A549 (cell line): ENCODE measurements at regions not wholly inside any gene's neighbourhood (a gene's known extent, or its start where the extent isn't known, plus 50 kb on each side); places are given as distances from the start of the nearest gene placed in this dataset.

ENCODE experiments used
- CTCF ChIP-seq: fragments of >200 bp; sonication (Bioruptor Twin); formaldehyde crosslinking; IDR thresholded peaks from 3 replicates; pipeline ENCODE4 v1.5.1; 2016
- MYC ChIP-seq: IDR thresholded peaks from 2 replicates; pipeline ENCODE4 v1.6.1; 2012; ENCODE audit warnings: mild to moderate bottlenecking, inconsistent platforms, low read length, improper control_type of control experiment, borderline replicate concordance
- POLR2A ChIP-seq: IDR thresholded peaks from 2 replicates; pipeline ENCODE4 v1.6.1; 2012; ENCODE audit warnings: mild to moderate bottlenecking, low read length

GRCh38 chr10:36578306-36578705, 547.1 kb upstream of the ANKRD30A start:
- TF ChIP-seq CTCF = no peak
- TF ChIP-seq POLR2A = no peak
- TF ChIP-seq MYC = no peak
